HG02763 (cell line): ENCODE measurements at regions not wholly inside any gene's neighbourhood (a gene's known extent, or its start where the extent isn't known, plus 50 kb on each side); places are given as distances from the start of the nearest gene placed in this dataset.
"Not testable (repeated sequence)": the region's sequence is repeated elsewhere in the genome, so short reads cannot be mapped to it uniquely, and the experiment has no call there.

Experiments
- ATAC-seq: cut with Tn5 transposase; IDR thresholded peaks from one replicate; pipeline ENCODE4 v1.9.1; 2021; ENCODE audit warnings: mild to moderate bottlenecking, moderate library complexity; ENCODE audit not compliant: unreplicated experiment

DNA sequence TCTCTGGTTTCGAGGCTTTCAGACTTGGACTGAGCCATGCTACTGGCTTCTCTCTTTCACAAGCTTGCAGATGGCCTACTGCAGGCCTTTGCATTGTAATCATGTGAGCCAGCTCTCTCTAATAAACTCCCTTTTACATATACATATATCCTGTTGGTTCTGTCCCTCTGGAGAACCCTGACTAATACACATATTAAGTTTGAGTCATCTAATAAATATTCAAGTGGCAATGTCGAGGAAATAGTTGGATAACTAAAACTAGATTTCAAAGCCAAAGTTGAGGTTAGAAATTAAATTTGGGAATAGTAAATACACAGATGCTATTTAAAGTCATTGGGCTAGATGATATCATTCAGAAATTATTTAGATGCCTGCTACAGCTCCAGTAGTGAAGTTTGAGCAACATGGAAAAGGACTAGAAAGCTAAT is 1343.4 kb downstream of the GRIK2 start:
- no peak for ATAC-seq

DNA sequence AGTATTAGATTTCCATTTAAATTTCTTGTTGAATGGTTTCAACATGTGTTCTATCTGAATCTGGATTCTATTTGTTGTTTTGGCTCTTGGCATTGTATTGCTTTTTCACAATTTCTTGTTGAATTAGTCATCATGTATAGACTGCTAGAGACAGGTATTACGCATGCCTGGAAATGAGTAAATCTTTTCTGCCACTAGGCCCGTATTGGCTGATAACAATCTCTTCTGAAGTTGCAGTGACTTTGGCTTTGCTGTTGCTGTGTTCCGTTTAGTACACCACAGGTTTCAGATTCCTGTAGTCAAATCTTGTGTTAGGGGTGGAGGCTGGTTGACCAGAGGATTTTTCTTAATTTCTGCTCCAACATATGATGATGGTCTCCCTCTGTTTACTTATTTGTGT is 1339.4 kb downstream of the GRIK2 start:
- ATAC-seq: no peak

DNA sequence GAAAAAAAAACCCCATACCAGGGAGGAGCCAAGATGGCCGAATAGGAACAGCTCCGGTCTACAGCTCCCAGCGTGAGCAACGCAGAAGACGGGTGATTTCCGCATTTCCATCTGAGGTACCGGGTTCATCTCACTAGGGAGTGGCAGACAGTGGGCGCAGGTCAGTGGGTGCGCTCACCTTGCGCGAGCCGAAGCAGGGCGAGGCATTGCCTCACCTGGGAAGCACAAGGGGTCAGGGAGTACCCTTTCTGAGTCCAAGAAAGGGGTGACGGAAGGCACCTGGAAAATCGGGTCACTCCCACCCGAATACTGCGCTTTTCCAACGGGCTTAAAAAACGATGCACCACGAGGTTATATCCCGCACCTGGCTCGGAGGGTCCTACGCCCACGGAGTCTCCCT is 1328.6 kb downstream of the GRIK2 start:
- not testable (repeated sequence) for ATAC-seq

DNA sequence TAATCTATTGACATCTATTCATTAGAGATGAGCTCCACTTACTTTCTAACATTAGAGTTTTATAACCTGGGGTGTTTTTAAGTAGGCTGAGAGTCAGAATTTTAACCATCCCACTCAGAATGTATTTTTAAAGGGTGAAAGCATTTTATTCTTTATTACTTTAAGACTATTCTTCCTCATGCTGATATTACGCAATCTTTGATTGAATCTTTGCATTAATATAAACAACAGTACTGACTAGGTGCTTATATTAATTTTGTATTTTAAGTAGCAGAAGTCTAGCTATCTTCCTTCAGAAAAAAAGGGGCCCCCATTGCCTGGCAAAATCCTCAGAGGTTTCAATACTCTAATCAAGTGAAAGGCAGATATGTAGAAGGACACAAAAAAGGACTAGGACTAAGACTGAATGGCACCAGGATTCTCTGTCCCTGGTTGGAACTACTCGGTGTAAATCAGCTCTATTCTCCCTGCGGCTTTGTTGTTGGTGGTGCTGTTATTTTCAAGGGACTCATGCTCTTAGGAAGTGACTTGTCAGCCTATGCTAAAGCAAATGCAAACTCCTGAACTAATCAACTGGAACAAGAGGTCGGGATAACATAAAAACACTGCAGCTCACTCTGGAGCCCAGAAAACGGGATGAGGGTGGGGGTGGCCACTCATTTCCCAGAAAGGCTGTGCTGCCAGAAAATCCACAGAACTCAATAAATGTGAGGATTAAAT is 1324.4 kb downstream of the GRIK2 start:
- ATAC-seq: no peak

DNA sequence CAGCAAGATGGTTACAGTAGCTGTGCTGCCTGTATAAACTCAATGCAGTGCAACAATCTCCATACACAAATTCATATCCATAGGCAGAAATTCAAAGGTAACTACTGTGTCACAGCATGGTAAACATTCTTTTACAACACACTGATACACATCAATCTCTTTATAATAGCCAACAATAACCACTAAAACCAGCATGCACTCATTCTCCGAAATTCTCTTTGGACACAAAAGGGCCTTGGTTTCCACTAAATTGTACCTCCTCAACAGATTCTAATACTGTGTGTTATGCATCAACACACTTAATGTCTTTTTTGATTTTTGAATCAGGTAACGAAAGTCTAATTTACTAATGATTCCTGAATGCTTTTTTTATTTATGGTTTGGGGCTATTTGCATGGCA is 1323.7 kb downstream of the GRIK2 start:
- no peak for ATAC-seq

DNA sequence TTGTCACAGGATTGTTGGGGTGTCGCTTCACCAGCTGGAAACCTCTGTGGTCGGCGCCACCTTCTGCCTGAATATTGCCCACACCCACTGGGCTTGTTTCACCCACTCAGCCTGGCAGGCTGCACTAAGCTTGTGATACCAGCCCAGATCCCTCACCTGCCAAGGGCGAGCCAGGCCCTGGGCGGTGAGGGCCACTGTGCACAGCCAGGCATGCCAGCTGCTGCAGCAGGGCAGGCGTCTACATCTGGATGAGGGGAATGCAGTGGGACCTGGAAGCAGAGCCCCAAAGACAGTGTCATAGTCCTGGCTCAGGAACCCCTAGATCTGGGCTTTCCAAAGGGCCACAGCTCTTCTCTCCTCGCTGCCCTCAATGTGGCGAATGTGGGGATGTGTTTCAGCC is 1307.5 kb downstream of the GRIK2 start:
- no peak for ATAC-seq

DNA sequence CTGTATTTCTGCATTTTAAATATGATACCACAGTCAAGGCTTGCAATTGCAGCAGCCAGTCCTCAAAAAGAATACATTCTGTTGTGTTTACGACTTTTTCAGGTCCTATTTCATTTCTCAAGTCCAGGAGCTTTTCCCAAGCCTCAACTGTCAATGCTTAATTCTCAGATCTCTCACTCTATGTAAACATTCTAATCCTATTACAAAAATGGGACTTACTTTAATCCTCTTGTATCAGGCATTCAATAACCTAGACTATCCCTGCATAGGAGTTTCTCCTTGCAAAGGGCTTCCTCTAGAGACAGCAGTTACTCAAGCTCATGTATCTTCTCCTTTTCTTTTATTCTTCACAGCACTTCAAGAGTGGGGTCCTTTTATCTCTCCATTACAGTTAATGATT is 1293.0 kb downstream of the GRIK2 start:
- ATAC-seq: no peak

DNA sequence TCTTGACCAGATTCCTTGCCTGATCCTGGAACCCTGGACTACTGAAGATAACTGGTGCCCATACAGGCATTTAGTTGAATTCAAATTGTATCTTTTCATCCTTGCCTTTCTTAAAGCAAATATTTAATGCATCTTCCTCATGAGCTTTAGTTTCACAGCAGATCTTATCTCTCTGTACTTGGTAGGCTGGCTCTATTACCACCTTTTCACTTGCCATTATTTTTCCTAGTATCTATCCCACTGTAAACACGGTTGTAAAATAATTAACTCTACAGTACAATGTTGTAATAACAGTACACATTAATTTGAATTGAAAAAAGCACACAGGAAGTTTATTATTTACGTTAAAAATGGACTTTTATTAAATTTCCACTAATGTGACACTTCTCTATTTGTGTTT is 1286.9 kb downstream of the GRIK2 start:
- no peak for ATAC-seq

DNA sequence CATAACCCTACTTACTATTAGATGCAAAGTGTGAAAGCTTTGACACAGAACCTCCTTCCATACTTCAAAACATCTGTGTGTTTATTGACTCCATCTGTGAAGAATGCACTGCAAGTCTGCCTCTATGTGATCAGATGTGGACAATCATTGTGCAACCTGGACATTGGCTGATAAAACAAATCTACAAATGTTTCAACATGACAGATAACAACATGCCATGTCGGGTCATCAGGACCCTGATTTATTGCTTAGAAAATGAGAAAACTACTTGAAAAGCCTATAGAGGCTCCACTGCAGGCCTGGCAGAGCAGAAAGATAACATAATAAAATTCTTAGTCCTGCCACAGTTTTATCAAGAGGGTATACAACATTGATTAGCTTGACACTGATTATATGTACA is 1286.4 kb downstream of the GRIK2 start:
- no peak for ATAC-seq

DNA sequence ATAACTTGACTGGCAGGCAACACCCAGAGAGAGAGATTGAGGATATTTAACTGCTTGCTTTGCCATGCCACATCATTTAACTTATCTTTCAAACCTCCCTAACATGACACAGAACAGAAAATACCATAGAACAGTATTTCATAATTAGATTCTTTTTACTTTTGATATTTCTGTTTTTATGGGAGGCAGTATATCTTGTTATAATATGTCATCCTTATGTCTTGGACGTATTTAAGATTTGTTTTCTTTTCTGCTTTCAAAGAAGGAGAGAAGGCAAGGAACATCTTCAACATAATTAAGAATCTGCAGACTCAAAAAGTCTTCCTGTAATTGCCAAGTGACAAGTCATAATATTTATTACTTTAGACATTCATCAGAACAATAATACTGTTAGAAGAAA is 1283.7 kb downstream of the GRIK2 start:
- ATAC-seq: no peak

DNA sequence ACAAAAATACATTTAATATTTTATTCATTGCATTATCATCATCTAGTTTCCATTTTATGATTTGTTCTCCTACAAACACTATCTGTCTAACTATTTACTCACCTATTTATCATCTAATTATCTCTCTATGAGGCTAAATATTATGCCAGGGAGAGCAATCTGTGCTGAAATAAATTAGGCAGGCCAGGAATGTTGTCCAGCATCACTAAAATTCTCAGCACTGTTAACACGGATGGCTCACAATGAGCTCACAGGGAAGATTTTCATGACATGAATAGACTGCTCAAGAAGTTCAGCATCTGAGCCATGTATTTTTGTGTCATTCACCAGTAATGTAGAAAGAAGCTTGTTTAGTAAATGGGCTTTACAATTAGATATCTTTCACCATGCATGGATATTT is 1277.2 kb downstream of the GRIK2 start:
- no peak for ATAC-seq

DNA sequence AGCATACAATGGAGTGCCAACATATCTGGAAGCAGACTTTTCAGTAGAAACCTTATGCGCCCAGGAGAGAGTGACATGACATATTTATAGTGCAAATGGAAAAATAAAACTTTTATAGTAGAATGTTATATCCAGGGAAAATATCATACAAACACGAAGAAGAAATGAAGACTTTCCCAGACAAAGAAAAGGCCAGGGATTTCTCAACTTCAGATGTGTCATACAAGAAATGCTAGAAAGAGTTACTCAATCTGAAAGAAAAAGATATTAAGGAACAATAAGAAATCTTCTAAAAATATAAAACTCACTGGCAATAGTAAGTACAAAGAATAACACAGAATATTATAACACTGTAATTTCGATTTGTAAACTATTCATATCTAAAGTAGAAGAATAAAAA is 1269.3 kb downstream of the GRIK2 start:
- no peak for ATAC-seq

DNA sequence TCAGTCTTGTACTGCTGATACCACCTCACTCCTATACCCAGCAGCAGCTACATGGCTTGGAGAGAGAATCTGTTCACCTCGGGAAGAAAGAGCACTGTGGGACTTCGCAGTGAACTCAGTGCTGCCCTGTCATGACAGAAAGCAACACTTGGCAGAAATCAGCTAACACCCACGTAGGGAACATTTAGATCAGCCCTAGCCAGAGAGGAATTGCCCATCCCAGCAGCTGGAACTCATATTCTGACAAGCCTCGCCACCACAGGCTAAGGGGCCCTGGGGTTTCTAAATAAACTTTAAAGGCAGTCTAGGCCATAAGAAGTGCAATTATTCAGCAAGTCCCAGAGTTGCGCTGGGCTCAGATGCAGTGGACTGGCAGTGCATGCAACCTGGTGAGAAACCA is 1266.8 kb downstream of the GRIK2 start:
- no peak for ATAC-seq

DNA sequence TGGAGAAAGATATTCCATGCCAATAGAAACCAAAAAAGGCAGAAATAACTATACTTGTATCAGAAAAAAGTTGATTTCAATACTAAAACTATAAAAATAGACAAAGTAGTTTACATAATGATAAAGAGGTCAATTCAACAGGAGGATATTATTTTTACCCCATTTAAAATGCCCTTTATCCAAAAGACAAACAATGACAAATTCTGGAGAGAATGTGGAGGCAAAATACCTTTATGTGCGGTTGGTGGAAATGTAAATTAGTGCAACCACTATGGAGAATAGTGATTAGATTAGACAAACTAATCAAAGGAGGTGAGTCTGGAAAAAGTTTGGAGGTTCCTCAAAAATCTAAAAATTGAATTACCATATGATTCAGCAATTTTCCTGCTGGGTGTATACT is 1262.3 kb downstream of the GRIK2 start:
- ATAC-seq: no peak

DNA sequence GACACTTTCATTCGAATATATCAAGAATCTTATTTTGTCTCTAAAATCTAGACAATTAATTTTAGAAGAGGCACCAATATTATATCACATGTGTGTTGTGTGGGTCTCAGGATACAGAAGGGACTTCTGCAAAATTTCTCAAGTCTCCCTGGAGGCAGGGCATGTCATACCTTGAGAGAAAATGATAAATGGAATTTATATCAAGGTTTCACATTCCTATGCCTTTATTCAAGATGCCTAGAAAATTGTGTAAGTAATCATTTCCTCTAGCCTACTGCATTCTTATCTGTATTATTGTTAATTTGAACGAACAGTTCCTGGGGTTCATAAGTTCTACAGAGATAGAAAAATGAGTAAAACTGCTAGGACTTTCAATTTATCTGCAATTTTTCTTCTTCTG is 1247.9 kb downstream of the GRIK2 start:
- ATAC-seq: no peak

DNA sequence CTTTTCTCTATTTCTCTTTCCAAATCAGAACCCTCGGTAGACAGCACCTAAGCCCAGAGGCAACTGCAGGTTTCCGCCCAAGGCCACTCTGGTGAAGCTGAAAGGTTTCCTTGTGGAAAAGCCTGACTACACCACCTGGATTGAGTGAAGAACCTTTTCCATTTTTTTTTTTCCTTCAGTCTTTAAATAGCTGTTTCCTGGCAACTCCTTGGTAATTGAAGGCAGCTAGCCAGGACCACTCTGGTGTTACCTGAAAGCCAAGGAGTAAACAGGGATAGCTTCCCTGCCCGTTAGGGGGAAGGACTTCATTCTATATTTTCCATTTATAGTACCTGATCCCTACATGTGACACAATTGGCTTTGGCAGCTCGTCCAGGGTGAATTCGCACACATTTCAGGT is 1238.4 kb downstream of the GRIK2 start:
- no peak for ATAC-seq

DNA sequence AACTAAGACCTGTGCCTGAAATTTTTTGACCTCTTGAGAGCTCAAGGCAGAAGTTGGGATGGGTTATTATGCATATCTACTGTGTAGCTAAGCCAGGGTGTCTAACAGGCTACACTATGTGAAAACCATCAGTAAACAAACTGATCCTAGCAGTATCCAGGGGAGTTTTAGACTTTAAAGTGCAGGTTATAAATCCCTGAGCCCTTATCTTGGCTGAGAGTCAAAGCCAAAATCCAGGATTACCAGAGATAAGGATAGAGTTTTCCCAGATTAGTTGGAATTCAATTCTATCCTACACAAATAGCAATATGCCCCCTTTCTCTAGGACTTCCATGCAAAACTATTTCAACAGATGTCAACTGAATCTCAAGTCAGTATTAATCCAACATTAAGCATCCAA is 1229.7 kb downstream of the GRIK2 start:
- no peak for ATAC-seq

DNA sequence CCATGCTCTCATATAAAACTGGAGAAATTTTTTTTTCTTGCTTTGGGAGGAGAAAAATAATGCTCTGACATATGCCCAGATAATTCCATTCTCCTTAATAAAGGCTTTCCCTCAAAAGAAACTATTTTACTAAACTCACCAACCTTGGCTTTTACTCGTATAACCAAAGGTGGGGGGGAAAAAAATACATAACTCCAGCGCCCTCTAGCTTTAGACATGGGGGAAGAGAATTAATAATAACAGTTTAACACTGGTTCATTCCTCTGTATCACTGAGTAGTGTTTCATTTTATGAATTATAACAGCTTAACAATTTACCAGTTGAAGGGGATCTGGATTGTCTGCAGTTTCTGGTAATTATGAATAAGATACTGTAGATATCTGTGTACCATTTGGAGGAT is 1226.1 kb downstream of the GRIK2 start:
- no peak for ATAC-seq

DNA sequence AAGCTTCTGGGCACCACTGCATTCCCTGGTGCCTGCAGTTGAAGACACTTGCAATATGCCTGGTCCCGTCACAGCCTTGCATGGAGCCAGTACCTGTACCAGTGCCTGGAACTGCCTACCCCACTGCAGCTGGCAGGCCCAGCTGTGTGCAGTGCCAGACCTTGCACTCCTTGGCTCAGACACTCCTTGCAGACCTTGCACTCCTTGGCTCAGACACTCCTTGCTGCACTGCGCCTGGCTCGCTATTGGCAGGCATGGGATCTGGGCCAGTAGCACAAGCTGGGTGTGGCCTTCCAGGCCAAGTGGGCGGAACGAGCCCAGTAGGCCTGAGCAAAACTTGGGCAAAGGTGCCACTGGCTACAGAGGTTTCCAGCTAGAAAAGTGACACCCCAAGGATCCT is 1189.1 kb downstream of the GRIK2 start:
- ATAC-seq: no peak

DNA sequence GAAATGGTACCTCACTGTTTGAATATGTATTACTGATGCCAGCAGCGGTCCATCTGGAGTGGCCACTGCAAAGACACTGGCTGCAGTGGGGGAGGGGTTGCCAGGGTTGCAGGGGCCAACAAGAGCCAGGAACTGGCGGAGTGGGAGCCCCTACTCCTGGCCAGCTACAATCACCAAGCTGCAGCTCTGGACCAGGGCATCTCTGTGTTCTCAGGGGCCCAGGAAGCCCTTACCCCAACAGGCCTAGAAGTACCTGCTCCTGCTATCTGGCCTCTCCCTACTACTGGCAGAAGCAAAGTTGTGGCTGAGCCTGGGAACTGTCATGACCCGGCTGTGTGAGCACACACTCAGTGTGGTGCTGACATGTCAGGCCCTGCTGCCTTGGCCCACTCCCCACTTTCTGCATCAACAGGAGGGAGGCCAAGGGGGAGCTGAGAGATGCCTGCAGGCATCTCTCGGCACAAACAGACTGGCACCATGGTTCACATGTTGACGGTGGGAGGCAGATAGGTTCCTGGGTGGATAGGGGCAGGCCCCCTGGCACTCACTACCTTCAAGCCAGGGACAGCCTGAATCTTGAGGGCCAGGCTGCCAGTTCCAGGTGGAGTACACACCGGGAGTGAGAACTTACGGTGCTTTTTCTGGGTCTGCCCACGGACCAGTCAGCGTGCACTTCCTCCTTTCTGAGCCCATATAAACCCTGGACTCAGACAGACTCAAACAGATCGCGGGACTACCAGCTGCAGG is 1188.0 kb downstream of the GRIK2 start:
- no peak for ATAC-seq

DNA sequence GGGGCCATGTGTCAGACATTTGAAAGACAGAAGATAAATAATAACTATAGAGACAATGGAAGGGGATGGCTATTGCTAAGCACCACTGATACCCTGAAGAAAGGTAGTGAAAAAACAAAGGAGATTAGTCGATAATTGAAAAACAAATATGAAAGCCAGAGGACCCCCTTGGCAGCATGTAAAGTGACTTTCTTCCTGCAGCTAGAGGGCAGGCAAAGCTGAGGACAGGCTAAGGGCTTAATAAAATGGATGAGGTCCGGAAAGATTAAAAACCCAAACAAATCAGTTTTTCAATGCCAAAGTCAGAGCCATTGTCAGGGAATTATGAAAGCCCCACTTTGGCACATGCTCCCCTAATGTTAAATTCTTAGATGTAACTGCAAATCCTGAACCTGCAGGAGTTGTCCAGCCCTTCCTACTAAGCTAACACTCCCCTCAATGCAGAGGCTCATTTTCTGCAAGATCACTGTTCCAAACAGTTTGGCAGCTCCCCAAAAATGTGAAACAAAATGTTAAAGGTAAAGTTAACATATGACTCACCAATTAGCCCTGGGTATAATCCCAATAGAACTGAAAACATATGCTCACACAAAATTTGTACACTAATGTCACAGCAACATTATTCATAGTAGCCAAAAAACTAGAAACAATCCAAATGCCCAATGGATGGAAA is 1177.9 kb downstream of the GRIK2 start:
- ATAC-seq: no peak

DNA sequence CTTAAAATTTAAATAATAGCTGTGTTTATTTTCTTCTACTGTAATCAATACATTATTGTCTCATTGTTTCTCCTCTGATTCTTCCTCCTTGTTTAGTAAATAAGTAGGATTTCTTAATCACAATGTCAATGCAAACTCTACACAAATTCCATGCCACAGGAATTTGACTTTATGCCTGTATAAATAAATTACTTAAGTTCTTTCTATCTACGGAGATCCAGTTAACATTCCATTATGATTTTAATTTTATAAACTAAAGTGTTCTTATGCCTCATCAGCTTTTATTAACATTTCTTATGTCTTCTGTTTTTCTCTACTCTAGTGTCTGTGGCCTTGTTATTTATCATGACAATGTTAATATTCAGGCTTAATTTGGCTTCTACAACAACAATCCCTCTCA is 1169.2 kb downstream of the GRIK2 start:
- no peak for ATAC-seq
